ENCODE measurements at regions not wholly inside any gene's neighbourhood (a gene's known extent, or its start where the extent isn't known, plus 50 kb on each side); places are given as distances from the start of the nearest gene placed in this dataset.

- in situ Hi-C loops (cut with HindIII; ENCODE audit: low sequenced_read_pairs), result no loop called here
- H3K4me3 ChIP-seq (ENCODE audit: low read depth, low read length), result no peak overlapping the region
- no peak for TF ChIP-seq CTCF (IDR thresholded peaks at IDR 0.05; ENCODE audit: low read depth, low read length, missing control alignments)
- no peak for DNase-seq (ENCODE audit: low read depth)
Observed at GRCh38 chr3:110456438-110457138, 615.0 kb upstream of the NECTIN3 start.

GRCh38 chr3:110457508-110457907, 614.1 kb upstream of the NECTIN3 start:
- in situ Hi-C loops (cut with HindIII; ENCODE audit: low sequenced_read_pairs), result no loop called here
- TF ChIP-seq CTCF (IDR thresholded peaks at IDR 0.05; ENCODE audit: low read depth, low read length, missing control alignments), result no peak
- no peak for DNase-seq (ENCODE audit: low read depth)
- H3K4me3 ChIP-seq (ENCODE audit: low read depth, low read length), result no peak overlapping the region

- DNase-seq (ENCODE audit: low read depth), result peak; percentile 1
- in situ Hi-C loops (cut with HindIII; ENCODE audit: low sequenced_read_pairs), result no loop called here
- TF ChIP-seq CTCF (IDR thresholded peaks at IDR 0.05; ENCODE audit: low read depth, low read length, missing control alignments), result no peak
- H3K4me3 ChIP-seq (ENCODE audit: low read depth, low read length), result no peak overlapping the region
Observed at GRCh38 chr3:110459021-110459420, 612.6 kb upstream of the NECTIN3 start.

GRCh38 chr3:110470310-110470709, 601.3 kb upstream of the NECTIN3 start:
- no peak overlapping the region for H3K4me3 ChIP-seq (ENCODE audit: low read depth, low read length)
- no peak for TF ChIP-seq CTCF (IDR thresholded peaks at IDR 0.05; ENCODE audit: low read depth, low read length, missing control alignments)
- in situ Hi-C loops (cut with HindIII; ENCODE audit: low sequenced_read_pairs), result no loop called here
- DNase-seq (ENCODE audit: low read depth), result no peak

- no peak for DNase-seq (ENCODE audit: low read depth)
- no peak for TF ChIP-seq CTCF (IDR thresholded peaks at IDR 0.05; ENCODE audit: low read depth, low read length, missing control alignments)
- in situ Hi-C loops (cut with HindIII; ENCODE audit: low sequenced_read_pairs), result no loop called here
- H3K4me3 ChIP-seq (ENCODE audit: low read depth, low read length), result no peak overlapping the region
Observed at GRCh38 chr3:110473405-110473804, 598.2 kb upstream of the NECTIN3 start.

- no peak for TF ChIP-seq CTCF (IDR thresholded peaks at IDR 0.05; ENCODE audit: low read depth, low read length, missing control alignments)
- no peak for DNase-seq (ENCODE audit: low read depth)
- in situ Hi-C loops (cut with HindIII; ENCODE audit: low sequenced_read_pairs), result no loop called here
Observed at GRCh38 chr3:110474397-110474796, 597.2 kb upstream of the NECTIN3 start.

More at GRCh38 chr3:110474397-110474796, 597.2 kb upstream of the NECTIN3 start:
- no peak overlapping the region for H3K4me3 ChIP-seq (ENCODE audit: low read depth, low read length)

Data from astrocyte of the cerebellum (primary cell).